ENCODE measurements at regions not wholly inside any gene's neighbourhood (a gene's known extent, or its start where the extent isn't known, plus 50 kb on each side); places are given as distances from the start of the nearest gene placed in this dataset.

DNA sequence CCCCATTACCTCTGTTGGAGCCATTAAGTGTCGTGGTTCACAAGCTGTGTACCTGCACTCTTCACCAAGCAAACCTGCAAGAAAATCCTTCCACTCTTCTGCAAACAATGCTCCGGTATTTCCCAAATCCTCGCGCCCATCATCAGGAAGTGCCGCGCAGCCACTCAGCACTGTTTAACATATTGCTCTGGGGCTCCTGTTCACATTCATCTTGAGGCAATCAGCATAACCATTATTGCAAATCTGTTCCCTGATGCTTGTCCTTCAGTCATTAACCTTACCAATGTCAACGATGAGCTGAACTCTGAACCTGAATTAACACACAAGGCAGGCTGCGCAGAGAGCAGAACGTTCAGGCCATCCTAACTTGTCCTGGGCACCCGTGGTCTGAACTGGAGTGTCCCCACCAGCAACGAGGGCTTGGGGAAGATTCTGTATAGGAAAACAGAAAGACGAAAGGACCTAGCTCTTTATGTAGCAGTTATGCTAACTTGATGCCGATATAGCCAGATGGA, 751.4 kb upstream of the AUTS2 start:
- no peak for TF ChIP-seq EZH2 (IDR thresholded peaks at IDR 0.05; ENCODE audit: insufficient read depth, poor library complexity, severe bottlenecking)
- no peak for TF ChIP-seq EZH2phosphoT487 (IDR thresholded peaks at IDR 0.05; ENCODE audit: insufficient read depth, low read depth)

Data from GM23248 (cell line).